SK-MEL-5 (cell line): ENCODE measurements at regions not wholly inside any gene's neighbourhood (a gene's known extent, or its start where the extent isn't known, plus 50 kb on each side); places are given as distances from the start of the nearest gene placed in this dataset.

Source experiments
- DNase-seq: peaks from one replicate; pipeline ENCODE4 v3.0.0-alpha.2; 2016; ENCODE audit warnings: low read depth, low spot score
- in situ Hi-C: cut with HindIII; loops from 2 replicates; pipeline ENCODE4 v1.10.0; 2016; ENCODE audit warnings: low sequenced_read_pairs, high pct_unique_total_duplicates, low pct_unique_long_range_greater_than_20kb

DNA sequence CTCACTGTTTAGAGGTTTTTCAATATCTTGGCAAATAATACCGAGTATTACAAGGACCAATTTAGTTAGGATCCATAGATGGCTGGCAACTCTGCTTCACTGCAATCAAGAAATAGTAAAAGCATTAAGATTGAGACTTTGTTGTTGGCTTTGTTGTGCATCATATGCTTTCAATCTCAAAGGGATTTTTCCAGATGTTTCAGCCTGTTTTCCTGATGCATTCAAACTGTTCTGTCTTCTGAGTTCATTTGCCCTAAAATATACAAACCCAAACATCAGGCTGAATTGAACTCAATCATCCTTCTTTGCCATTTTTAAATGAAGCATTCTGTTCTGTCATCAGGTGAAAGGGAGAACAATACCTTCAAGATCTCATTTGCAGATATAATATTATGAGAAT is 248.7 kb downstream of the TTLL7 start:
- DNase-seq, result no peak
- in situ Hi-C loops, result no loop called here

DNA sequence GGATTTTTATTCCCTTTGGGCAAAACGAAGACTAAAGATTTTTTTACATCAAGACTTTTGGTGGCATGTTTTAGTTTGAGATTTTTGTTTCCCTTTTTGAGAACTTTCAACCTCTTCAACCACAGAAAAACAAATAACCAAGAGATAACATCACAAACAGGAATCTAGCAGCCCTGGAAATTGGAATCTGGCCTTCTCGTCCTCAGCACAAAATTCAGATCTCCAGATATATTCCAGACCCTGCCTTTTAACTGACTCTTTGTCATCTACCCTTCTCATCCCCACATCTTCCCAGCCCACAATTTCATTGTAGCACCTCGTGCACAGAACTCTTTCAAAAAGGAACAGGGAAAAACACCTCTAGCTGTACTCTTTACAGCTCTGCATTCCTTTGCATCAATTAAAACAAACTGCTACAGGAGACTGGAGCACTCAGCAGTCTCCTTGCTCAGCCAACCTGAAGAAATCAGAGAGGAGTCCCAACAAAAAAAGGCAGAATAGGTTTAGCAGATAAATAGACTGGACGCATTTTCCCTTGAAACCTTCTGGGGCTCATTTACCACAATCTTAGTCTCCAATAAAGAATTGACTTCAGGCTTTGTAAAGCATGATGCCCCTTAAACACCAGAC is 251.0 kb downstream of the TTLL7 start:
- in situ Hi-C loops, result no loop called here
- no peak for DNase-seq

DNA sequence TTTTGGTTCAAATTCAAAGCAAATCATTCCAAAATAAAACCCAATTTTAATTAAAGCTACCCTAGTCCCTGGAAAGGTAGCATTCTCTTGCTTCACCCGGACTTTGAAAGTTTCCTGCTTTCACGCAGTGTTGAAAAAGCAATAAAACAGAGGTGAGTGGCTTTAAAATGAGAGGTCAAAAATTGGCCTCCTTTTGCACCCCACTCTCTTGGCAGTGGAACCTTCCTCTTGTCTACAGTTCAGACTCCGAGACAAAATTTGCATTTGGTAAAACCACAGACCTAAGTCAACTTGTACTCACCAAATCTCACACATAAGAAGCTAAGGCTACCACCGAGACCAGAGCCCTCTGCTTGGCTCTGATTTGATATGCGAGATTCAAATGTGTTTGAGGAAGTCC is 252.7 kb downstream of the TTLL7 start:
- in situ Hi-C loops, result no loop called here
- no peak for DNase-seq

DNA sequence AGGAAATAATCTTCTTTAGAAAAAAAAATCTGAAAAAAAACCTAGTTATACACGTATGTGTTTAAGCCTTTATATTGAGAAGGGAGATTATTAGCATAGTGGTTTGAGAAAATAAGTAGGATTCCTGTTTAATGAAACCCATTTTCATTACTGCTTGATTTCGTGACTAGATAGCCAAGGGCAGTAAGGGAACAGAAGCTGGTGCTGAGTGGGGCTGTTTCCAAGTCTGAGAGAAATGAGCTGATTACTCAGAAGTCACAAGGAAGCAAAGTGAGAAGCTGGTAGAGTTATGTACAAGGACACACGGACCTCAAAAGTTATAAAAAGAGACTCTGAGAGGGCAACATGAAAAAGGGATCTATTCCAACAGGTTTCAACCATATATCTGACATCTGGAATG is 256.5 kb downstream of the TTLL7 start:
- DNase-seq, result no peak
- in situ Hi-C loops, result no loop called here

DNA sequence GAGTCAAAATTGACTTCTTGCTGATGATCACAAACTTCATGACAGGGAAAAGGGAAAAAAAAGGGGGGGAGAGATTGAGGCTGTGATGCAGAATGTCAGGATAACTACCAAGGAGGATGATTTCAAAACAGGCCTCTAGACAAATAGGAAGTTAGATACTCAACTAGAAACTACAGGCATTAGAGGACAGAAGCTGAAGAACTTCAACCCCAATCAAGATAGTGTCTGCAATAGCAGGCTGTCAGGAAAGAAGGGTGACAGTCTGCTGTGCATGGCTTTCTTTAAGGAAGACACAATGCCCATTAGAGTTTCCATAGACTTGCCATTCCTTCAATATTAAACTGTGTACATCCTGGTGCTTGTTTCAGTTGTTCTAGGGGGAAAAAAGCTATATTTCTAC is 257.2 kb downstream of the TTLL7 start:
- in situ Hi-C loops, result no loop called here
- no peak for DNase-seq

DNA sequence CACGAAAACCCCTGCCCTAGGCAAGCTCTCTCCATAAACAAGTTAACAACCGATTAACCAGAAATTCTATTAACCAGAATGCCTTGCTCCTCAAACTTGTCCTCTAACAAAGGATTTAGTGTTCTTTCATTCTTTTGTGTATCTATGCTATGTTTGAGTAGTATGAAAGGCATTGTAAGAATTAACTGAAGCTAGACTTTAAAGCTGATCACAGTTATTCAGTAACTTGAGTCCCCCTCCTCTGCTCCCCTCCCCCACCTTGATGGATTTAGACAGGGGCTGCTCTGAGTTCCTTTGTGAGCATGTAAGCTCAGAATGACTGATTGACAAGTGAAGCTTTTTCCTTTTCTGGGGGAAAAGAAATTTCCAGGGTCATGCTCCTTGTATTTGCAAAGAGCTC is 257.6 kb downstream of the TTLL7 start:
- in situ Hi-C loops, result no loop called here
- DNase-seq, result peak; percentile 21

DNA sequence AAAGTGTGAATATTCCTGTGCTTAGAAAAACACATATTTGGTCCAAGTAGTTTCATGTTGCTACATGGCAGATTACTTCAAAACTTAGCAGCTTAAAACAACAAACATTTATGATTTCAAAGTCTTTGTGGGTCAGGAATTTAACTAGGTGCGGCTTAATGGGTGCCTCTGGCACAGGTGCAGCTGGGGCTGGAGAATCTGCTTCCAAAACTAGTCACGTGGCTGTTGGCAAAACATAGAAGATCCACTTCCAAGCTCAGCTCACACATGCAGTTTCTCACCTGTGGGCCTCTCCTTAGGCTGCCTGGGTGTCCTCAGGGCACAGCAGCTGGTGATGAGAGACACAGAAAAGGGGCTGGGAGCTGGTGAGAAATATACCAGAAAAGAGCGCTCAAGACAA is 263.4 kb downstream of the TTLL7 start:
- in situ Hi-C loops, result no loop called here
- no peak for DNase-seq

DNA sequence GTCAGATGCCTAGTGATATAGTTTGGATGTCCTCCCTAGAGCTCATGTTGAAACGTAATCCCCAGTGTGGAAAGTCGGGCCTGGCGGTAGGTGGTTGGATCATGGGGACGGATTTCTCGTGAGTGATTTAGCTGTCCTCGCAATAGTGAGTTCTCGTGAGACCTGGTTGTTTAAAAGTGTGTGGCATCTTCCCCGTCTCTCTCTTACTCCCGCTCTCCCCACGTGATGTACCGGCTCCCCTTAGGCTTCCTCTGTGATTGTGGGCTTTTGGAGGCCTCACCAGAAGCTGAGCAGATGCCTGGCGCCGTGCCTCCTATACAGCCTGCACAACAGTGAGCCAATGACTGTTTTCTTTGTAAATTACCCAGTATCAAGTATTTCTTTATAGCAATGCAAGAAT is 264.5 kb downstream of the TTLL7 start:
- in situ Hi-C loops, result no loop called here

DNA sequence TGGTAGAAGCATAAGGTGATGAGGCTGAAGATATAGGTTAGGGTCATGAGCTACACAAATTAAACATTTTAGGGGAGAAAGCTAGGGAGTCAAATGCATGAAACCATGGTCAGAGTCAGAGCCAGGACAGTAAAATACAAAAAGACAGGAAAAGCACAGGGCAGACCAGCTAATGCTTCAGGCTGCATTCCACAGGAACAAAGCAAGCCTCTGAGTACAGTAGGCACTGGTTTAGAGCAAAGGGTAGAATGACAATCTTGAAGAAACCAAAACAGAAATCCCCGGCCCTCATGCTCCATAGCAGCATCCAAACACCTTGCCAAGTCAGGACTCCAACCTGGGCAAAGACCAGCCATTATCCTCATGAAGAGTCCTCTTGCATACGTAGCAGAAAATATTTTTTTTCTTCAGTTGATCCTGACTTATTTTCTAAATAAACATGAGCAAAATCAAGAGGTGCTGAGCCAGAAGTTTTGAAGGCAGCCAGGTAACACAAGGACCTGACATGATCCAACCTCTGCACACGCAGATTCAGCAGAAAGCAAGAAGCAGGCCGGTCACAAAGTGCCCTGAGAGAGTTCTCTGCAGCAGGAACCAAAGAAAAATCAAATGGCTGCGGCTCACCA is 273.1 kb downstream of the TTLL7 start:
- in situ Hi-C loops, result no loop called here
- peak; percentile 5 for DNase-seq

More for the DNA sequence above, 264.5 kb downstream of the TTLL7 start:
- no peak for DNase-seq

DNA sequence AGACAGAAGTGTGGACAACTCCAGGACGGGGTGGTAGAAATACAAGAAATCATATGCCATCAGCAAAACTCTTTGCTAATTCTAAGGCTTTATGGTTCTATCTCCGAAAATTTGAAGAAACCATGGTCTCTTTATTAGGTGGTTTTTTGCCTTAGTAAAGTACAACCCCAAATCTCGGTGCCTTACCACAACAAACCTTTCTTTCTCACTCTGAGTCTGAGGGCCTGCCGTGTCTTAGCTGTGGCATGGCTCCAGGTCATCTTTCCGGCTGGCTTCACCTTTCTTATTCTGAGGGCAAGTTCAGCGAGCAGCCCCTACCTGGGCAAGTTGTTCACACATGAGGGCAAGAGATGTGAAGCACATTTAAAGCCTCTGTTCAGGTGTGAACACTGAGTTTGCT is 280.6 kb downstream of the TTLL7 start:
- no peak for DNase-seq
- in situ Hi-C loops, result no loop called here

DNA sequence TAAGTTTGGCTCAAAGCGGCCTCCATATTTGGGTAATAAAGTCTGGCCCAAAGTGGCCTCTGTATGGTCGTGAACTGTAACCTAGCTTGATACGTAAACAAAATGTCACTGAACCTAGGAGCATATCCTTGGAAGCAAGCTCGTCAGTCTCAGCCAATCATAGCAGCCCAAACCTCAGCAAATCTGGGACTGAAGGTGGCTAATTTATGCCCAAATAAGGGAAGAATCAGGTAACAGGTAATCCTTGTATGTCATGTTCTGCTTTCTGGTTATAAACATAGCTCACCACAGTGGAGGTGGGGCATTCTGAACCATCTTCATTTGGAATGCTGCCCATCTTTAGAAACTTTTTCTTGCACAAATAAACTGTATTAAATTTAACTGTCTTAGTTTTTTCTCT is 281.1 kb downstream of the TTLL7 start:
- in situ Hi-C loops, result no loop called here
- no peak for DNase-seq

DNA sequence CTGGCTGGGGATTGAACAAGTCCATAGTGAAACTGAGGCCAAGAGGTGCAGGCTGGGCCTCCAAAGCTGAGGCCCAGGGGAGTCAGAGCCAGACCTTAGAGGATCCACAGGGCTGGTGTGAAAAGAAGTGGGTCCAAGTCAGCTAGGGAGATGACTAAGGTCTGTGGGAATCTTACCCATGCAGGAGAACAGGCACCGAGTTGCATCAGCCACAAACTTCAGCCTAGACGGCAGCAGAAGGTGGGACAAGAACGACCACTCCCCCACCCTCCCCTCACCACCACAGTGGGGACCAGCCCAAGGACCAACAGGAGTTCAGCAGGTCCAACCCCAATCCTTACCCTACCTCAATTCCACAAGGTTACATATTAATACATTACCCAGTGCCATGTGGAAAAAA is 282.3 kb downstream of the TTLL7 start:
- no peak for DNase-seq
- in situ Hi-C loops, result no loop called here

DNA sequence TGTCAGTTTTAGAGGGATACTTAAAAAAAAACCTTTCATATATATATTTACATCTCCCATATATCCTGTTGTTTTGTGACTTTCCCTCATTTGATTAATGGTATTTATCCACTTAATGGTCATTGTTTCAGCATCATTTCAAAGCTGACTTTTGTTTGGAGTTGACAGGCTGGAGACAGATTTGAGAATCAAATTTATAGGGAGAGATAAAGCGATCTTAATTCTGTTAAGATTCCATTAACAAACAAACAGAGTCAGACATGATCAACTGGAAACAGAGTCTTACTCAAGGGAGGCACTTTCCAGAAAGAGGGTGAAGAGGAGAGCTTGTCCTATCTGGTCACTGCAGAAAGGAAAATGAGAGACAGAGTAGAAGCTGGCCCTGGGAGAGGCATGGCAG is 283.4 kb downstream of the TTLL7 start:
- no peak for DNase-seq
- in situ Hi-C loops, result no loop called here

DNA sequence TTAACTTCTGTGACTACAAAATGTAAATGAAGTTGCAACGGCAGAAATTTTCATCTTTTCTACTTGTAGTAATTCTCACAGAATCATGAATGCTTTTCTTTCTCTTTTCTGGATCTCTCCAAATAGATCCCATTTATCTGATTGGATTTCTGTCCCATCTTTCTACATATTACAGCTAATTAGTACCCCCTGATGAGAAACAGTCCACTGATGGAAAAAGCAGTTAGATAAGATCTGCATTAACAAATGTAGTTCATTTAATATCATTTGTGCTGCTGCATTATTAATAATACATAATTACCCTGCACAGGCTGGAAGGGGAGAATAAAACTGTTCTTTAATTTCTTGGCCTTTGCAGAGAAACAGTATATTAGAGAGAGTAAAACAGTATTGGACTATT is 289.3 kb downstream of the TTLL7 start:
- in situ Hi-C loops, result no loop called here

DNA sequence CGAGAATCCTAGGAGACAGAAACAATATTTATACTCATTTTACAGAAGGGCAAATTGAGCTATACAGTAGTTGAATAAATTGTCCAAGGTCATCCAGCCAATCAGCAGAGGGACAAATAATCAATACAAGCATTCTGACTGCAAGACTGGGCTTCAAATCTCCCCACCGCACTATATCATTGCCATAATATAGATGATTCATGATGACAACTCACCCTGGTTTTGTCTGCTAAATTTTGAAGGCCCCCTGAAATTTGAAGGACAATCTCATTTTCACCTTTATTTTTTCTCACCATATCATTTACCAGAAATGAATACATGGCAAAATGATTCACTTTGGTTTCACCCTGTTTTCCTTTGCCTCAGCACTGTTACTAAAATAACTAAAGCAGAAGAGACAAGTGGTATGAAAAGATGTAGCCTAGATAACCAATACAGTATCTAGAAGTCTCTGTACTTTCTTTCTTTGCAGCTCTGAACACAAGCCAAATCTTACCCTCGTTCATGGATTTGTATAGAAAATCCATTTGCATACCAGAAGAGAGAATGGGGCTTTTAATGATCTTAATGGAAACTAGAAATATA is 292.5 kb downstream of the TTLL7 start:
- no peak for DNase-seq
- in situ Hi-C loops, result no loop called here

More for the DNA sequence above, 289.3 kb downstream of the TTLL7 start:
- DNase-seq, result no peak

DNA sequence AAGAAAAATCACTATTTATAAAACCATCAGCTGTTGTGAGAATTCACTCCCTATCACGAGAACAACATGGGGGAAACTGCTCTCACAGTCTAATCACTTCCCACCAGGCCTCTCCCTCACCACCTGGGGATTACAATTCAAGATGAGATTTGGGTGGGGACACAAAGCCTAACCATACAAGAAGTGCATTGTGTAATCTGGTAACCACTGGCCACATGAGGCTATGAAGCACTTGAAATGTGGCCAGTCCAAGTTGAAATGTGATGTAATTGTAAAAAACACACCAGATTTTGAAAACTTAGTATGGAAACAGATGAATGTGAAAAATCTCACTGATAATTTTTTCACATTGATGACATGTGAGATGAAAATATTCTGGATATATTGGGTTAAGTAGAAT is 293.8 kb downstream of the TTLL7 start:
- DNase-seq, result no peak
- in situ Hi-C loops, result no loop called here

DNA sequence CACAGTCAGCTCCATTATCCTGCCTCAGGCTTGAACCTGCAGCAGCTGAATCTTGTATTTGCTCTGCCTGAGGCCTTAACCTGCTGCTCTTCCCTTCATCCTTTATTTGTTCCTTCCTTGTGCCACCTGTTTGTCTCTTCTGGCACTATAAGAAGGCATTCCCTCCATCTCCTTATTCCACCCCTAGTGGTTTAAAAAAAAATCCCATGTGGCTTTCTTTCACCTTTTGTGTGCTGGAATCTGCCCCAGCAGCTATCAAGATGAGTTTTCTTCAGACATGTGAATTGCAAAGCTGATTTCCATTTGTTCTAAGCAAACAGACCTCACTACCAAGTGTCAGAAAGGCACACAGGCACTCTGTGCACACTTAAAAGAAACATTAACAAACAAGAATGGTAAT is 294.6 kb downstream of the TTLL7 start:
- no peak for DNase-seq
- in situ Hi-C loops, result no loop called here

DNA sequence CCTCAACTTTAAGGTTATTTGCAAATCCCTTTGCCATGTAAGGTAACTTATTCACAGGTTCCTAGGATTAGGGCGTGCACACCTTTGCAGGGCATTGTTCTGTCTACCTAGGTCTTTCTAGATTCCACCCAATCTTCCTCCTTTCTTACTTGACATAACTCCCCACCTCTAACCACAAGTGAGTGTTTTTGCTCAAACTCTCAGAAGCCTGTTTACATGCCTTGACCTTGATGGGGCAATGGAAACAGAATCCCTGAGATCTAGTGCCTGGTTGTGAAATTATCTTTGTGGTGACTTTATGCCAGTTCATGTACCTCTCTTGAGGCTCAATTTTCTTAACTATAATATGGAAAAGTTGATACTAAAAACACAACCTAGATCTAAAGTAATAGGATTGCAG is 296.6 kb downstream of the TTLL7 start:
- DNase-seq, result no peak
- in situ Hi-C loops, result no loop called here

DNA sequence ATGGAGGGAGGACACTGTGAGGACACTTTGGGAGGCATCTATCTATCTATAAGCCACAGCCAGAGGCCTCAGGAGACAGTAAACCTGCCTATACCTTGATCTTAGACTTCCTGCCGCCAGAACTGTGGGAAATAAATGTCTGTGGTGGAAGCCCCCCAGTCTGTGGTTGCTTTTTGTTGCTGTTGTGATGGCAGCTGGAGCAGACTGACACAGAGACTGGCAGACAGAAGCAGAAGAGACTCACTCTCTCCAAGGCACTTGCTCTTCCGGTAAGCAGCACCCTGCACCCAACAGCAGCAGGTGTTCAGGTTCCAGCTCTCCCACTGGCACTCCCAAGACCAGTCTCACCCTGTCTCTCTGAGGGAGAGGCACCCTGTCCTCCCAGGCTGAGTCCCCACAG is 297.6 kb downstream of the TTLL7 start:
- no peak for DNase-seq
- in situ Hi-C loops, result no loop called here
